ENCODE measurements at regions not wholly inside any gene's neighbourhood (a gene's known extent, or its start where the extent isn't known, plus 50 kb on each side); places are given as distances from the start of the nearest gene placed in this dataset.

DNA sequence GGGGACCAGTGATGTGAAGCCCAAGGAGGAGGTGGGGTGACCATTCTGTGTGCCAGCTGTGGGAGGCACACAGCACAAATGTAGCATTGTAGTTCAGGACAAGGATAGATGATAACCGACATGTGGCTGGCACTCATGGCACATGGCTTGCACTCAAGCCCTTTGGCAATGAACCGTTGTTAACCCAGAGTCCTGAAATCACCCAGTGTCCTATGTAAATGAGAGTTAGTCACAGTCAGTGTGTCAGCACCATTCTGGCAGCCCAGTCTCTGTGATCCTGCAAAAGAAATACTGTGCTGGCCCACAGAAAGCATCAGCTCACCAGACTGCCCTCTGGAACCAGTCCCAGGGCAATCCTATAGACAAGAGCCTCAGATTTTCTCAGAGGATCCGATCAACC, 339.3 kb downstream of the MID1IP1 start:
- DNase-seq (ENCODE audit: low read depth) = no peak
- TF ChIP-seq, protein P1, sequence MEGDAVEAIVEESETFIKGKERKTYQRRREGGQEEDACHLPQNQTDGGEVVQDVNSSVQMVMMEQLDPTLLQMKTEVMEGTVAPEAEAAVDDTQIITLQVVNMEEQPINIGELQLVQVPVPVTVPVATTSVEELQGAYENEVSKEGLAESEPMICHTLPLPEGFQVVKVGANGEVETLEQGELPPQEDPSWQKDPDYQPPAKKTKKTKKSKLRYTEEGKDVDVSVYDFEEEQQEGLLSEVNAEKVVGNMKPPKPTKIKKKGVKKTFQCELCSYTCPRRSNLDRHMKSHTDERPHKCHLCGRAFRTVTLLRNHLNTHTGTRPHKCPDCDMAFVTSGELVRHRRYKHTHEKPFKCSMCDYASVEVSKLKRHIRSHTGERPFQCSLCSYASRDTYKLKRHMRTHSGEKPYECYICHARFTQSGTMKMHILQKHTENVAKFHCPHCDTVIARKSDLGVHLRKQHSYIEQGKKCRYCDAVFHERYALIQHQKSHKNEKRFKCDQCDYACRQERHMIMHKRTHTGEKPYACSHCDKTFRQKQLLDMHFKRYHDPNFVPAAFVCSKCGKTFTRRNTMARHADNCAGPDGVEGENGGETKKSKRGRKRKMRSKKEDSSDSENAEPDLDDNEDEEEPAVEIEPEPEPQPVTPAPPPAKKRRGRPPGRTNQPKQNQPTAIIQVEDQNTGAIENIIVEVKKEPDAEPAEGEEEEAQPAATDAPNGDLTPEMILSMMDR (conservative IDR thresholded peaks at IDR 0.05; ENCODE audit: low read depth, low read length) = no peak

DNA sequence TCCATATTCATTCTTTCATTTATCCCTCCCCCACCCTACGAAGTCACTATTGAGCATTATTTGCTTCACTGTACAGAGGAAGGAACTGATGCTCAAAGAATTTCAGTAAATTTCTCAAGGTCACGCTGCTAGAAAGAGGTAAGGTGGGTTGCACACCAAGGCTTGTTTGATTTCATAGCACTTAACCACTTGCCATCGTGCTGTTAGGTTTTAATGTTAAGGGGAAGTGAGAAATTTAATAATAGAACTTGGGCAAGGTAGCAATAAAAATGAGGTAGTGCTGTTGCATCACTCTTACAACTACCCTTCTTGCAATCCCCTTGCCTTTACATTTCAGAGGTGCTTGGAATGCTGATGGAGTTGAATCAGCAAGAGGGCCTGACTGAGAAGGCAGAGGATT, 343.1 kb downstream of the MID1IP1 start:
- H3K4me3 ChIP-seq (ENCODE audit: low read depth, low read length) = no peak overlapping the region
- DNase-seq (ENCODE audit: low read depth) = no peak
- TF ChIP-seq, protein P1 (conservative IDR thresholded peaks at IDR 0.05; ENCODE audit: low read depth, low read length) = no peak

More for the DNA sequence above, 339.3 kb downstream of the MID1IP1 start:
- no peak overlapping the region for H3K4me3 ChIP-seq (ENCODE audit: low read depth, low read length)

DNA sequence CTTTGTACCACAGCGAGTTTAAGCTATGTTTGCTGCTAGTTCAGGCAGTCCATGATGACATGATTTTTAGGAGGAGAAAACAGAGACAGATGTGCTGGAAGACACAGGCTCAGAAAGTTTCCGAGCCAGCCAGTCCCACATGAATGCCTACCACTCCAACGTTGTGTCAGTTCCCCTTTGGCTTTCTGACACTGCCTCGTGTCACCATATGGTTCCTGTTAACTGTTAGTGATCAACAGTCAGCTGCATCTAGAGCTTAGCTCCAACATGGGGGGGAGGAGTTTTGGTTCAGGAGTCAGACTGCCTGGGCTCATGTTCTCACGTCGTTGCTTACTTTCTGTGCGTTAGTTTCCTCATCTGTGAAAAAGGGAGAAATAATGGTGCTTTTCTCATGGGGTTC, 343.7 kb downstream of the MID1IP1 start:
- no peak overlapping the region for H3K4me3 ChIP-seq (ENCODE audit: low read depth, low read length)
- DNase-seq (ENCODE audit: low read depth) = no peak
- TF ChIP-seq, protein P1 (conservative IDR thresholded peaks at IDR 0.05; ENCODE audit: low read depth, low read length) = no peak

DNA sequence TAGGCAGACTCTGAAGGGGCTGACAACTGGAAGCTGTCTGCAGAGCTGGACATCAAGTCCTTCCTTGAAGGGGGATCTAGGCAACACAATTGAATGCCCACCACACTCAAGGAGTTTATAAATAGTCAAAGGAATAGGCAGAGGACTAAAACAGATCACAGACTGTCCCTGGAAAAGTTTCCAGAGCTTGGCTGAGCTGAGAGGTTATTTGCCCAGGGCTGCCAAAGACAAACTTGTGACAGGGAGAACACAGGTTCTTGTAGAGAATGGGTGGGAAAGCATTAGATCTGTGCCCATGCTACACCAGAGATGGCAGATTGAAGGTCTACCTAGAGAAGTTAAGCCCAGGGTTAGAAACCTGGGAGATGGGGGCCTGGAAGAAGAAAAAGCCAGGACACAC, 344.6 kb downstream of the MID1IP1 start:
- TF ChIP-seq, protein P1 (conservative IDR thresholded peaks at IDR 0.05; ENCODE audit: low read depth, low read length) = no peak
- no peak for DNase-seq (ENCODE audit: low read depth)
- no peak overlapping the region for H3K4me3 ChIP-seq (ENCODE audit: low read depth, low read length)

DNA sequence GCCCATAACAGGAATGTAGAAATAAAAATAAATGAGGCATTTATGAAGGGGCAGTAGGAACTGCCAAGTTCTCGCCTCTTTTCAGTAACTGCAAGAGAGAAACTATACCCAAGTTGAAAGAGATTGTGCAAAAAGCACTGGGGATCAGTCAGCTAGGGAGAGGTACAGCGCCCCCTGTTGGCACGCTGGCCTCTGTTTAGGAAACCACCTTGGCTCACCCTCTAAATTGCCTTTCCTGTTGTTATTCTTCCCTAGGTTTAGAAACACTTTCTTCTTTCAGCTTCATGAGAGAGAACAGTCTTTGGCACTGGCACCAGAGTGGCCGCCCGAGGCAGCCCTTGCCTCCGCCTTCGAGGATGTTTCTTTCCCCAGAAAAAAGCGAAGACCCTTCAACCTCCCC, 348.5 kb downstream of the MID1IP1 start:
- peak; percentile 50 for DNase-seq (ENCODE audit: low read depth)
- no peak overlapping the region for H3K4me3 ChIP-seq (ENCODE audit: low read depth, low read length)
- TF ChIP-seq, protein P1 (conservative IDR thresholded peaks at IDR 0.05; ENCODE audit: low read depth, low read length) = peak; percentile 69

DNA sequence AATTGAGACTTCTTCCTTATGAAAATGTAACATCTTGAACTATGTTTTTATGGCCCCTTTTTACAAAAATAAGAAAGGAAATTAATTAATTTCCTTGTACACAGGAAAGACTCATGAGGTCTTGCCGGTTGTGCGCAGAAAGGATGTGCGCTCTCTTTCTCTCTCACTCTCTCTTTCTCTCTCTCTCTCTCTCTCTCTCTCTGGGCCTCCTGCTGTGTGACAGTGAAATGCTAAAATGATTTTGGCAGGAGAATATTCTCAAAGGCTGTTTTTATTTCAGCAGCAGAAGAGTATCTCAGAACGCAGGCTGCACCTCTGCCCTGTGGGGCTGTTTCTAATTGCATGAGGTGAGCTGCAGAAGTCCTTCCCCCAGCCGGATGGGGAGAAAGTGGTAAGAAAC, 349.0 kb downstream of the MID1IP1 start:
- no peak for DNase-seq (ENCODE audit: low read depth)
- H3K4me3 ChIP-seq (ENCODE audit: low read depth, low read length) = no peak overlapping the region
- TF ChIP-seq, protein P1 (conservative IDR thresholded peaks at IDR 0.05; ENCODE audit: low read depth, low read length) = no peak

DNA sequence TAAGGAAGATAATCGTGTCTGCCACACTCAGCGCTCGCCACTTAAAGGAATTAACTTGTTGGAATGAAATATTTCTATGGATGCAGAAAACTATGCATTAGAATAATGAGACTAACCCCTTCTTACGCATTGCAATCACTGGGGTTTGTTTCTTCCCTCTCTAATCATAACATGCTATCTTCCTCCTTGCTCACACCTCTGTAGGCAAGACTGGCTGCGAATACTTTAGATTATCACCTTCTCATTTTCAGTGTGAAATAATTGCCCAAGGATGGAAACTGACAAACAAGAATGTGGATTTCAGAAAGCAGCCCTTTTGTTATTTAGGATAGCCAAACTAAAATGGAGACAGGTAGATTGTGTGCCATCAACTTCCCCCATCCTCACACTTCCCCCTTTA, 349.4 kb downstream of the MID1IP1 start:
- no peak for DNase-seq (ENCODE audit: low read depth)
- TF ChIP-seq, protein P1 (conservative IDR thresholded peaks at IDR 0.05; ENCODE audit: low read depth, low read length) = no peak
- no peak overlapping the region for H3K4me3 ChIP-seq (ENCODE audit: low read depth, low read length)

Measured in choroid plexus epithelial cell (primary cell).